MM.1S (cell line): ENCODE measurements at regions not wholly inside any gene's neighbourhood (a gene's known extent, or its start where the extent isn't known, plus 50 kb on each side); places are given as distances from the start of the nearest gene placed in this dataset.

Experiments used
- DNase-seq: peaks from one replicate; pipeline ENCODE4 v3.0.0-alpha.2; 2015
- H2AFZ ChIP-seq: fragments of 300-600 bp; sonication (generic); 2 replicates; pipeline ENCODE4 v1.6.0; 2016; ENCODE audit warnings: antibody characterized with exemption, low read length
- H3F3A ChIP-seq: fragments of 300-600 bp; sonication (generic); 2 replicates; pipeline ENCODE4 v1.6.1; 2016; ENCODE audit warnings: mild to moderate bottlenecking, antibody characterized with exemption, low read length, moderate library complexity, mixed read lengths; ENCODE audit not compliant: insufficient read depth
- H3K27ac ChIP-seq: fragments of 300-600 bp; sonication (generic); 2 replicates; pipeline ENCODE4 v1.5.1; 2016; ENCODE audit warnings: mild to moderate bottlenecking, low read length
- H3K27me3 ChIP-seq: fragments of 300-600 bp; sonication (generic); replicated peaks from 2 replicates; pipeline ENCODE4 v1.6.0; 2016; ENCODE audit warnings: low read length; ENCODE audit not compliant: insufficient read depth
- H3K36me3 ChIP-seq: fragments of 300-600 bp; sonication (generic); replicated peaks from 2 replicates; pipeline ENCODE4 v1.6.1; 2016; ENCODE audit warnings: mild to moderate bottlenecking, low read length, mixed read lengths; ENCODE audit not compliant: insufficient read depth
- H3K4me1 ChIP-seq: fragments of 300-600 bp; sonication (generic); 2 replicates; pipeline ENCODE4 v1.6.1; 2016; ENCODE audit warnings: low read length, mixed read lengths
- H3K4me2 ChIP-seq: fragments of 300-600 bp; sonication (generic); 2 replicates; pipeline ENCODE4 v1.6.0; 2016; ENCODE audit warnings: low read depth, low read length
- H3K4me3 ChIP-seq: fragments of 300-600 bp; sonication (generic); 2 replicates; pipeline ENCODE4 v1.5.1; 2016; ENCODE audit warnings: low read length, mixed read lengths
- H3K79me2 ChIP-seq: fragments of 300-600 bp; sonication (generic); 2 replicates; pipeline ENCODE4 v1.6.1; 2016; ENCODE audit warnings: mixed run types, low read length, mixed read lengths
- H3K9ac ChIP-seq: fragments of 300-600 bp; sonication (generic); 2 replicates; pipeline ENCODE4 v1.6.1; 2016; ENCODE audit warnings: low read length, mixed read lengths
- H3K9me2 ChIP-seq: fragments of 300-600 bp; sonication (generic); replicated peaks from 2 replicates; pipeline ENCODE4 v1.6.1; 2016; ENCODE audit warnings: mild to moderate bottlenecking, low read length, mixed read lengths; ENCODE audit not compliant: insufficient read depth
- H3K9me3 ChIP-seq: fragments of 300-600 bp; sonication (generic); replicated peaks from 2 replicates; pipeline ENCODE4 v1.6.1; 2016; ENCODE audit warnings: mild to moderate bottlenecking, low read length, mixed read lengths; ENCODE audit not compliant: insufficient read depth
- H4K20me1 ChIP-seq: fragments of 300-600 bp; sonication (generic); 2 replicates; pipeline ENCODE4 v1.6.1; 2016; ENCODE audit warnings: mild to moderate bottlenecking, low read length, moderate library complexity, mixed read lengths; ENCODE audit not compliant: insufficient read depth
- EZH2 ChIP-seq: fragments of 300-600 bp; sonication (generic); optimal IDR thresholded peaks from 2 replicates; pipeline ENCODE3; 2017; ENCODE audit warnings: low read depth, mild to moderate bottlenecking, antibody characterized with exemption, low read length, mixed read lengths
- EZH2phosphoT487 ChIP-seq: fragments of 300-600 bp; sonication (generic); IDR thresholded peaks from 2 replicates; pipeline ENCODE4 v1.6.1; 2018; ENCODE audit warnings: antibody characterized with exemption, low read length
- TF ChIP-seq, protein P1 (sequence below): fragments of 300-600 bp; sonication (generic); IDR thresholded peaks from 2 replicates; pipeline ENCODE4 v1.5.1; 2016; ENCODE audit warnings: antibody characterized with exemption, low read length, mixed read lengths

DNA sequence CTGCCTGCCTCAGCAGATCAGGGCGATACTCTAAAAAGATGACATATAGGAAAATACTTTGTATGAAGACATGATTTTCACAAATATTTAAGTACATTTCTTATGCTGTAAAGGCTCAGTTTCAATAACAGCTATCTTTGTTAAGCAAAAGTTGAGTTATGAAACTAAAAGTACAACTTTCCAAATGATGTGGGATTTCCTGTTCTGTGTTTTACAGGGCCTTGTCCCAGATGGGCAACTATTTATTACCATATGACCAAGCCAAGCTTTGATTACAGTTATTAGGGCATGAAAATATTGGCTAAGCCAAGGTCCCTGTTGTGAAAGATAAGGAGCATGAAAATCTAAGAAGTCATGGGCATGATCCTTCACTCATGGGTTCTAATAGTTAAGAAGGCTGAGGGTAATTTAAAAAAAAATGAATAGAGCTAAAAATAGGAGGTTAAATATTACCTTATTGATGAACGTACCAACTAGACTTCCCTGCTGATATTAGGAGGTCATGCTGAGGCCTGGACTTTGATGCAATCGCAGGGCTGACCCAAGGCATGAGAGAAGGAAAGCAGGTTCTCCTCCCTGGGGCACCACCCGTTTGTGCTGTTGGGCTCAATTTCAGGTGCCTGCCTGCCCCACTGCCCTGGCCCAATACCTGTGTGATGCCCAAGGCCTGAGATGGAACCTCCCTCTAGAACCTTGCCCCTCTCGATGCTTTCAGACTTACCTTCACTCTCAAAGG is 294.4 kb upstream of the PRDM1 start:
- no peaks in the 10 kb centered on the region for H4K20me1 ChIP-seq
- no peak overlapping the region; the same call in 1 of the 2 replicates for H3K4me3 ChIP-seq
- H3K9me2 ChIP-seq, result no peaks in the 10 kb centered on the region
- no peak for TF ChIP-seq EZH2phosphoT487
- no peak for TF ChIP-seq EZH2
- TF ChIP-seq, protein P1, sequence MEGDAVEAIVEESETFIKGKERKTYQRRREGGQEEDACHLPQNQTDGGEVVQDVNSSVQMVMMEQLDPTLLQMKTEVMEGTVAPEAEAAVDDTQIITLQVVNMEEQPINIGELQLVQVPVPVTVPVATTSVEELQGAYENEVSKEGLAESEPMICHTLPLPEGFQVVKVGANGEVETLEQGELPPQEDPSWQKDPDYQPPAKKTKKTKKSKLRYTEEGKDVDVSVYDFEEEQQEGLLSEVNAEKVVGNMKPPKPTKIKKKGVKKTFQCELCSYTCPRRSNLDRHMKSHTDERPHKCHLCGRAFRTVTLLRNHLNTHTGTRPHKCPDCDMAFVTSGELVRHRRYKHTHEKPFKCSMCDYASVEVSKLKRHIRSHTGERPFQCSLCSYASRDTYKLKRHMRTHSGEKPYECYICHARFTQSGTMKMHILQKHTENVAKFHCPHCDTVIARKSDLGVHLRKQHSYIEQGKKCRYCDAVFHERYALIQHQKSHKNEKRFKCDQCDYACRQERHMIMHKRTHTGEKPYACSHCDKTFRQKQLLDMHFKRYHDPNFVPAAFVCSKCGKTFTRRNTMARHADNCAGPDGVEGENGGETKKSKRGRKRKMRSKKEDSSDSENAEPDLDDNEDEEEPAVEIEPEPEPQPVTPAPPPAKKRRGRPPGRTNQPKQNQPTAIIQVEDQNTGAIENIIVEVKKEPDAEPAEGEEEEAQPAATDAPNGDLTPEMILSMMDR, result no peak
- H3F3A ChIP-seq, result peaks cover 19% of the 10 kb centered on the region
- no peak overlapping the region for H2AFZ ChIP-seq
- peak overlapping the region; percentile 55 for H3K4me2 ChIP-seq
- peak; percentile 72 for DNase-seq
- peak overlapping the region; percentile 66; the same call in 1 of the 2 replicates for H3K27ac ChIP-seq
- no peaks in the 10 kb centered on the region for H3K36me3 ChIP-seq
- peaks cover 57% of the 10 kb centered on the region for H3K4me1 ChIP-seq
- H3K9me3 ChIP-seq, result no peaks in the 10 kb centered on the region
- H3K27me3 ChIP-seq, result no peaks in the 10 kb centered on the region
- no peaks in the 10 kb centered on the region for H3K79me2 ChIP-seq
- peak overlapping the region; percentile 31; the same call in 1 of the 2 replicates for H3K9ac ChIP-seq

DNA sequence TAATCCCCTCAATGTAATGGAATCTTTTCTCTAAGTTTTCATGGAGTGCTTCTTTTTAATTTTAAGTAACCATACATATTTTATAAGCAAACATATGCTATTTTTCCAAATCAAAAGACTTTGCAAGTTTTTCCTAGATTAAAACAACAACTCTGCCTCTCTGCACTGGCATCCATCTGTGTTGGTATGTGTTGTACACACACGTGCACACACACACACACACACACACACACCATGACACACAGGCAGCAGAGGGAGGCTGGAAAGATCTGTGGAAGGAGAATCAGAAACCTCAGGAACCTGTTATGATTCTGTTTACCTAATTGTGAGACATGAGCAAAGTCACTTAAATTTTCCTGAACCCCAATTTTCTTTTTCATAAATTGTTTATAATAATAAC is 295.0 kb upstream of the PRDM1 start:
- Histone ChIP-seq H4K20me1 (no peaks in the 10 kb centered on the region), H3K27me3 (no peaks in the 10 kb centered on the region), H3K79me2 (no peaks in the 10 kb centered on the region), H3F3A (peaks cover 24% of the 10 kb centered on the region), H3K9ac (peak overlapping the region; percentile 31; the same call in 1 of the 2 replicates), H3K4me2 (peak overlapping the region; percentile 55), H2AFZ (no peak overlapping the region), H3K4me3 (no peak overlapping the region; the same call in 1 of the 2 replicates), H3K9me3 (no peaks in the 10 kb centered on the region), H3K36me3 (no peaks in the 10 kb centered on the region), H3K27ac (peak overlapping the region; percentile 66; the same call in 1 of the 2 replicates), H3K9me2 (no peaks in the 10 kb centered on the region), H3K4me1 (peaks cover 62% of the 10 kb centered on the region)
- no peak for DNase-seq
- TF ChIP-seq, protein P1, result no peak
- TF ChIP-seq EZH2phosphoT487, result no peak
- TF ChIP-seq EZH2, result no peak

DNA sequence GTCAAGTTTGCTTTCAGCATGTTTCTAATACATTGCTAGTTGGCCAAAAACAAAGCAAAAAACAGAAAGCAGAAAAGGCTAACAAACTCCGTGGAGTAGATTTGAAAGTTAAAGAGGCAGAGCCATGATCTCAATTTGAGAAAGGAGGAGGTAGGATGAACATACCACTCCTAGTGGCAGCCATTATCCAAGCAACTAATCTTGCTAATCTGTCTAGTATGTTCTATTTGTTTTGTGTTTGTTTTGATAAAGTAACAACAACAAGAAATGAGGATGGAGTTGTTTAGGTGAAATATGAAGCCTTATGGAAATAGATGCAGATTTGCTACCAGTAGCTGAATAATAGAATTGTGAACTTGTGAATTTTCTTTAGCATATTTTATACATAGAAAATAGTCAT is 295.5 kb upstream of the PRDM1 start:
- Histone ChIP-seq H3K9ac (peak overlapping the region; percentile 31; the same call in 1 of the 2 replicates), H4K20me1 (no peaks in the 10 kb centered on the region), H3K4me1 (peaks cover 67% of the 10 kb centered on the region), H3K79me2 (no peaks in the 10 kb centered on the region), H3K36me3 (no peaks in the 10 kb centered on the region), H3K4me2 (peak overlapping the region; percentile 55), H3K27ac (peak overlapping the region; percentile 66; the same call in 1 of the 2 replicates), H3K9me2 (no peaks in the 10 kb centered on the region), H2AFZ (no peak overlapping the region), H3F3A (peaks cover 24% of the 10 kb centered on the region), H3K9me3 (no peaks in the 10 kb centered on the region), H3K27me3 (no peaks in the 10 kb centered on the region), H3K4me3 (no peak overlapping the region)
- TF ChIP-seq EZH2phosphoT487 (no peak), EZH2 (no peak)
- TF ChIP-seq, protein P1, result peak; percentile 35
- no peak for DNase-seq
